PC-3 (cell line): ENCODE measurements at regions not wholly inside any gene's neighbourhood (a gene's known extent, or its start where the extent isn't known, plus 50 kb on each side); places are given as distances from the start of the nearest gene placed in this dataset.

Experiments
- ATAC-seq: fragments of 200-7000 bp; cut with Tn5 transposase; 2 replicates; pipeline ENCODE4 v1.9.1; 2020; ENCODE audit warnings: mild to moderate bottlenecking, moderate library complexity
- BruUV-seq: library from RNA; stranded (reverse); fragments of 400-500 nt; replicated peaks from 2 replicates; lab custom pipeline; 2021; lab: Mats Ljungman, UMichigan
- CTCF ChIA-PET: fragments of 300-600 bp; sonication (Branson Sonifier 250); formaldehyde crosslinking; loops from one replicate; lab custom pipeline; 2022; ENCODE audit warnings: antibody characterized with exemption; lab: Charles Lee
- POLR2A ChIA-PET: fragments of 300-600 bp; sonication (Branson Sonifier 250); formaldehyde crosslinking; loops from one replicate; lab custom pipeline; 2022; ENCODE audit warnings: antibody characterized with exemption; ENCODE audit not compliant: unreplicated experiment; lab: Charles Lee
- DNase-seq: peaks from one replicate; pipeline ENCODE4 v3.0.0-alpha.2; 2015
- H2AFZ ChIP-seq: fragments of 300-600 bp; sonication (generic); 2 replicates; pipeline ENCODE4 v1.6.0; 2016; ENCODE audit warnings: antibody characterized with exemption, low read length
- H3F3A ChIP-seq: fragments of 300-600 bp; sonication (generic); one replicate; pipeline ENCODE4 v1.6.0; 2017; ENCODE audit warnings: antibody characterized with exemption, low read length, control low read depth, mild to moderate bottlenecking; ENCODE audit not compliant: unreplicated experiment
- H3K27ac ChIP-seq: fragments of 300-600 bp; sonication (generic); 2 replicates; pipeline ENCODE4 v1.5.1; 2016; ENCODE audit warnings: mild to moderate bottlenecking, low read length
- H3K27me3 ChIP-seq: fragments of 300-600 bp; sonication (generic); 2 replicates; pipeline ENCODE4 v1.6.1; 2016; ENCODE audit warnings: low read length, mixed read lengths
- H3K36me3 ChIP-seq: fragments of 300-600 bp; sonication (generic); 2 replicates; pipeline ENCODE4 v1.6.1; 2016; ENCODE audit warnings: low read depth, mixed run types, low read length, mixed read lengths
- H3K4me1 ChIP-seq: fragments of 300-600 bp; sonication (generic); 2 replicates; pipeline ENCODE4 v1.5.1; 2016; ENCODE audit warnings: low read length; ENCODE audit not compliant: insufficient read depth
- H3K4me2 ChIP-seq: fragments of 300-600 bp; sonication (generic); 2 replicates; pipeline ENCODE4 v1.6.0; 2016; ENCODE audit warnings: low read length
- H3K4me3 ChIP-seq: fragments of 300-600 bp; sonication (generic); 2 replicates; pipeline ENCODE4 v1.5.1; 2016; ENCODE audit warnings: mild to moderate bottlenecking, low read length, mixed read lengths
- H3K79me2 ChIP-seq: fragments of 300-600 bp; sonication (generic); 2 replicates; pipeline ENCODE4 v1.6.1; 2017; ENCODE audit warnings: low read length, mixed read lengths
- H3K9ac ChIP-seq: fragments of 300-600 bp; sonication (generic); 2 replicates; pipeline ENCODE4 v1.6.0; 2016; ENCODE audit warnings: mild to moderate bottlenecking, low read length
- H3K9me2 ChIP-seq: fragments of 300-600 bp; sonication (generic); replicated peaks from 2 replicates; pipeline ENCODE4 v1.6.1; 2016; ENCODE audit warnings: mixed run types, low read length, mixed read lengths
- H3K9me3 ChIP-seq: fragments of 300-600 bp; sonication (generic); 2 replicates; pipeline ENCODE4 v1.6.1; 2016; ENCODE audit warnings: low read length, mixed read lengths
- H4K20me1 ChIP-seq: fragments of 300-600 bp; sonication (generic); 2 replicates; pipeline ENCODE4 v1.6.1; 2016; ENCODE audit warnings: low read length, mixed read lengths
- CTCF ChIP-seq: fragments of 300-600 bp; sonication (generic); conservative IDR thresholded peaks from 2 replicates; pipeline ENCODE4 v1.5.1; 2017; ENCODE audit warnings: antibody characterized with exemption, low read depth, mild to moderate bottlenecking, low read length
- EZH2 ChIP-seq: fragments of 300-600 bp; sonication (generic); IDR thresholded peaks from one replicate; pipeline ENCODE4 v1.6.1; 2017; ENCODE audit warnings: antibody characterized with exemption, mild to moderate bottlenecking, low read length; ENCODE audit not compliant: unreplicated experiment
- EZH2phosphoT487 ChIP-seq: fragments of 300-600 bp; sonication (generic); IDR thresholded peaks from 2 replicates; pipeline ENCODE4 v1.6.1; 2018; ENCODE audit warnings: mild to moderate bottlenecking, antibody characterized with exemption, low read length, borderline replicate concordance
- intact Hi-C: fragments of 100-400 bp; cut with micrococcal nuclease; formaldehyde crosslinking; loops from 2 replicates; pipeline ENCODE4 v1.9.0; 2023

GRCh38 chr9:20030671-20031070 is 241.8 kb upstream of the SLC24A2 start:
- Histone ChIP-seq H3F3A (no peaks in the 10 kb centered on the region), H3K9me2 (no peaks in the 10 kb centered on the region), H3K4me3 (no peak overlapping the region), H3K27me3 (no peaks in the 10 kb centered on the region), H3K9me3 (no peaks in the 10 kb centered on the region), H2AFZ (no peak overlapping the region), H3K4me1 (no peaks in the 10 kb centered on the region), H3K9ac (no peak overlapping the region), H3K4me2 (no peak overlapping the region), H4K20me1 (no peaks in the 10 kb centered on the region), H3K27ac (no peak overlapping the region), H3K36me3 (no peaks in the 10 kb centered on the region), H3K79me2 (no peaks in the 10 kb centered on the region)
- ChIA-PET POLR2A (no interaction called here), CTCF (no interaction called here)
- ATAC-seq (no peak), DNase-seq (no peak)
- BruUV-seq = no TSS peak
- intact Hi-C loops = no loop called here
- TF ChIP-seq EZH2phosphoT487 (no peak), EZH2 (no peak), CTCF (no peak)

GRCh38 chr9:20030221-20030620 is 241.4 kb upstream of the SLC24A2 start:
- POLR2A ChIA-PET = no interaction called here
- CTCF ChIA-PET = no interaction called here
- BruUV-seq = no TSS peak
- Histone ChIP-seq H3K9me2 (no peaks in the 10 kb centered on the region), H3K27ac (no peak overlapping the region), H3K9me3 (no peaks in the 10 kb centered on the region), H3K79me2 (no peaks in the 10 kb centered on the region), H3K4me2 (no peak overlapping the region), H4K20me1 (no peaks in the 10 kb centered on the region), H2AFZ (no peak overlapping the region), H3F3A (no peaks in the 10 kb centered on the region), H3K36me3 (no peaks in the 10 kb centered on the region), H3K4me3 (no peak overlapping the region), H3K9ac (no peak overlapping the region), H3K27me3 (no peaks in the 10 kb centered on the region), H3K4me1 (no peaks in the 10 kb centered on the region)
- DNase-seq (no peak), ATAC-seq (no peak)
- intact Hi-C loops = no loop called here
- no peak for TF ChIP-seq EZH2
- TF ChIP-seq EZH2phosphoT487 = no peak

- no peaks in the 10 kb centered on the region for H3K9me2 ChIP-seq
- CTCF ChIA-PET = no interaction called here
- intact Hi-C loops = no loop called here
These were observed 240.0 kb upstream of the SLC24A2 start for GRCh38 chr9:20028849-20029231.

More at GRCh38 chr9:20028849-20029231, 240.0 kb upstream of the SLC24A2 start:
- no TSS peak for BruUV-seq
- POLR2A ChIA-PET = no interaction called here
- Histone ChIP-seq H3K9ac (no peak overlapping the region), H3K4me2 (no peak overlapping the region), H3K79me2 (no peaks in the 10 kb centered on the region), H3K27me3 (no peaks in the 10 kb centered on the region), H3K9me3 (no peaks in the 10 kb centered on the region), H4K20me1 (no peaks in the 10 kb centered on the region), H2AFZ (no peak overlapping the region), H3K36me3 (no peaks in the 10 kb centered on the region), H3K4me1 (no peaks in the 10 kb centered on the region), H3K27ac (no peak overlapping the region), H3F3A (no peaks in the 10 kb centered on the region), H3K4me3 (no peak overlapping the region)
- ATAC-seq (no peak), DNase-seq (no peak)
- TF ChIP-seq EZH2phosphoT487 = no peak
- TF ChIP-seq EZH2 = no peak
- no peak for TF ChIP-seq CTCF
